Fibroblast of skin of abdomen (primary cell): ENCODE measurements at regions not wholly inside any gene's neighbourhood (a gene's known extent, or its start where the extent isn't known, plus 50 kb on each side); places are given as distances from the start of the nearest gene placed in this dataset.
"Not testable (repeated sequence)": the region's sequence is repeated elsewhere in the genome, so short reads cannot be mapped to it uniquely, and the experiment has no call there.

Experiments used
- DNase-seq: peaks from one replicate; pipeline ENCODE4 v3.0.0-alpha.2; 2013

- DNase-seq = peak; percentile 27
Observed at GRCh38 chr20:53872081-53872541, 198.3 kb downstream of the BCAS1 start.

- no peak for DNase-seq
Observed at GRCh38 chr20:53871541-53871940, 198.9 kb downstream of the BCAS1 start.

- no peak for DNase-seq
Observed at GRCh38 chr20:53870426-53871315, 199.7 kb downstream of the BCAS1 start.

GRCh38 chr20:53869466-53870258, 200.7 kb downstream of the BCAS1 start:
- DNase-seq = peak; percentile 60

- no peak for DNase-seq
Observed at GRCh38 chr20:53867741-53868351, 202.5 kb downstream of the BCAS1 start.

GRCh38 chr20:53866794-53867740, 203.3 kb downstream of the BCAS1 start:
- DNase-seq = no peak

GRCh38 chr20:53865901-53866793, 204.2 kb downstream of the BCAS1 start:
- peak; percentile 52 for DNase-seq

GRCh38 chr20:53864765-53865683, 205.4 kb downstream of the BCAS1 start:
- not testable (repeated sequence) for DNase-seq

GRCh38 chr20:53863923-53864641, 206.3 kb downstream of the BCAS1 start:
- DNase-seq = not testable (repeated sequence)

- peak; percentile 24 for DNase-seq
Observed at GRCh38 chr20:53863535-53863922, 206.9 kb downstream of the BCAS1 start.

GRCh38 chr20:53863039-53863438, 207.4 kb downstream of the BCAS1 start:
- not testable (repeated sequence) for DNase-seq

GRCh38 chr20:53862490-53862889, 207.9 kb downstream of the BCAS1 start:
- not testable (repeated sequence) for DNase-seq

GRCh38 chr20:53862136-53862397, 208.3 kb downstream of the BCAS1 start:
- not testable (repeated sequence) for DNase-seq

GRCh38 chr20:53859684-53860083, 210.7 kb downstream of the BCAS1 start:
- DNase-seq = no peak

- not testable (repeated sequence) for DNase-seq
Observed at GRCh38 chr20:53859009-53859408, 211.4 kb downstream of the BCAS1 start.

- DNase-seq = not testable (repeated sequence)
Observed at GRCh38 chr20:53858516-53858915, 211.9 kb downstream of the BCAS1 start.

- no peak for DNase-seq
Observed at GRCh38 chr20:53857723-53858236, 212.6 kb downstream of the BCAS1 start.
